ENCODE measurements at regions not wholly inside any gene's neighbourhood (a gene's known extent, or its start where the extent isn't known, plus 50 kb on each side); places are given as distances from the start of the nearest gene placed in this dataset.

GRCh38 chr7:33745934-33746333, 159.4 kb upstream of the BMPER start:
- Histone ChIP-seq H3K9me3 (ENCODE audit: control insufficient read depth in 2 of 2, insufficient read depth in 1 of 2, low read depth in 1 of 2, low read length in 1 of 2) (no peaks in the 10 kb centered on the region), H3K4me3 (ENCODE audit: low read depth in 1 of 2, low read length in 2 of 2) (no peak overlapping the region), H3K4me1 (ENCODE audit: control insufficient read depth in 2 of 2, insufficient read depth in 2 of 2, low read length in 1 of 2) (no peaks in the 10 kb centered on the region), H3K27ac (ENCODE audit: low read depth in 2 of 2, low read length in 1 of 2) (no peak overlapping the region), H3K36me3 (ENCODE audit: control insufficient read depth in 2 of 2, insufficient read depth in 2 of 2, low read length in 1 of 2) (no peaks in the 10 kb centered on the region), H3K27me3 (ENCODE audit: control insufficient read depth in 1 of 2, insufficient read depth in 2 of 2, low read length in 2 of 2) (no peaks in the 10 kb centered on the region)
- 78 to 84% methylated on average over 3 of the region's 3 CpGs for WGBS, 2 donors

- no peaks in the 10 kb centered on the region for H3K36me3 ChIP-seq (ENCODE audit: control insufficient read depth in 2 of 2, insufficient read depth in 2 of 2, low read length in 1 of 2)
- H3K4me3 ChIP-seq (ENCODE audit: low read depth in 1 of 2, low read length in 2 of 2) = no peak overlapping the region
- H3K4me1 ChIP-seq (ENCODE audit: control insufficient read depth in 2 of 2, insufficient read depth in 2 of 2, low read length in 1 of 2) = no peaks in the 10 kb centered on the region
- no peak overlapping the region for H3K27ac ChIP-seq (ENCODE audit: low read depth in 2 of 2, low read length in 1 of 2)
- H3K9me3 ChIP-seq (ENCODE audit: control insufficient read depth in 2 of 2, insufficient read depth in 1 of 2, low read depth in 1 of 2, low read length in 1 of 2) = no peaks in the 10 kb centered on the region
- 75 to 76% methylated on average over 7 of the region's 7 CpGs for WGBS, 2 donors
- H3K27me3 ChIP-seq (ENCODE audit: control insufficient read depth in 1 of 2, insufficient read depth in 2 of 2, low read length in 2 of 2) = no peaks in the 10 kb centered on the region
These were observed 156.5 kb upstream of the BMPER start for GRCh38 chr7:33748793-33749192.

- H3K4me3 ChIP-seq (ENCODE audit: low read depth in 1 of 2, low read length in 2 of 2) = no peak overlapping the region
- no peaks in the 10 kb centered on the region for H3K36me3 ChIP-seq (ENCODE audit: control insufficient read depth in 2 of 2, insufficient read depth in 2 of 2, low read length in 1 of 2)
- H3K27me3 ChIP-seq (ENCODE audit: control insufficient read depth in 1 of 2, insufficient read depth in 2 of 2, low read length in 2 of 2) = no peaks in the 10 kb centered on the region
- no peaks in the 10 kb centered on the region for H3K9me3 ChIP-seq (ENCODE audit: control insufficient read depth in 2 of 2, insufficient read depth in 1 of 2, low read depth in 1 of 2, low read length in 1 of 2)
- whole genome bisulfite sequencing, 2 donors = 83 to 85% methylated on average over 1 of the region's 1 CpG
- no peaks in the 10 kb centered on the region for H3K4me1 ChIP-seq (ENCODE audit: control insufficient read depth in 2 of 2, insufficient read depth in 2 of 2, low read length in 1 of 2)
- H3K27ac ChIP-seq (ENCODE audit: low read depth in 2 of 2, low read length in 1 of 2) = no peak overlapping the region
These were observed 155.2 kb upstream of the BMPER start for GRCh38 chr7:33750177-33750576.

DNA sequence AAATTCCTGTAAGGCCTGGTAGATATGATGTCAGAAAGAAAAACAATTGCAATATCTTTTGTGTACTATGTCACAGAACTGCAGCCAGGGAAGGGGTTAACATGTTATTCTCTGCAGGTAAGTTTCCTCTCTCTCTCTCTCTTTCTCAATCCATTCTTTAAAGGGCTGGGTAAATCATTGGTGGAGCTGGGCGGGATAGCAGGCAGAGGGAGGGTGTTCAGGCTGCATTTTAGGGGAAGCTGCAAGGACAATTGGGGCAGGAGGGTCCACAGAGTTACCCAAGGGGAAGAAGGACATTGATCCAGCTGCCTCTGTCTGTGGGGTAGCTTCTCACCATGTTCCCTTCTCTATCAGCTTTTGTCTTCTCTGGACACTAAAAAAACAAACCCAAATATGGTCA, 153.9 kb upstream of the BMPER start:
- Histone ChIP-seq H3K9me3 (ENCODE audit: control insufficient read depth in 2 of 2, insufficient read depth in 1 of 2, low read depth in 1 of 2, low read length in 1 of 2) (no peaks in the 10 kb centered on the region), H3K36me3 (ENCODE audit: control insufficient read depth in 2 of 2, insufficient read depth in 2 of 2, low read length in 1 of 2) (no peaks in the 10 kb centered on the region), H3K4me3 (ENCODE audit: low read depth in 1 of 2, low read length in 2 of 2) (no peak overlapping the region), H3K4me1 (ENCODE audit: control insufficient read depth in 2 of 2, insufficient read depth in 2 of 2, low read length in 1 of 2) (no peaks in the 10 kb centered on the region), H3K27me3 (ENCODE audit: control insufficient read depth in 1 of 2, insufficient read depth in 2 of 2, low read length in 2 of 2) (no peaks in the 10 kb centered on the region), H3K27ac (ENCODE audit: low read depth in 2 of 2, low read length in 1 of 2) (no peak overlapping the region)
- 76 to 81% methylated on average over 1 of the region's 1 CpG for WGBS, 2 donors

GRCh38 chr7:33753881-33754525, 151.3 kb upstream of the BMPER start:
- H3K9me3 ChIP-seq (ENCODE audit: control insufficient read depth in 2 of 2, insufficient read depth in 1 of 2, low read depth in 1 of 2, low read length in 1 of 2) = no peaks in the 10 kb centered on the region
- H3K27ac ChIP-seq (ENCODE audit: low read depth in 2 of 2, low read length in 1 of 2) = no peak overlapping the region
- no peaks in the 10 kb centered on the region for H3K4me1 ChIP-seq (ENCODE audit: control insufficient read depth in 2 of 2, insufficient read depth in 2 of 2, low read length in 1 of 2)
- no peak overlapping the region for H3K4me3 ChIP-seq (ENCODE audit: low read depth in 1 of 2, low read length in 2 of 2)
- WGBS, 2 donors = 65 to 69% methylated on average over 6 of the region's 6 CpGs
- H3K27me3 ChIP-seq (ENCODE audit: control insufficient read depth in 1 of 2, insufficient read depth in 2 of 2, low read length in 2 of 2) = no peaks in the 10 kb centered on the region
- no peaks in the 10 kb centered on the region for H3K36me3 ChIP-seq (ENCODE audit: control insufficient read depth in 2 of 2, insufficient read depth in 2 of 2, low read length in 1 of 2)

- no peak overlapping the region for H3K27ac ChIP-seq (ENCODE audit: low read depth in 2 of 2, low read length in 1 of 2)
- no peaks in the 10 kb centered on the region for H3K27me3 ChIP-seq (ENCODE audit: control insufficient read depth in 1 of 2, insufficient read depth in 2 of 2, low read length in 2 of 2)
- no peak overlapping the region for H3K4me3 ChIP-seq (ENCODE audit: low read depth in 1 of 2, low read length in 2 of 2)
- no peaks in the 10 kb centered on the region for H3K9me3 ChIP-seq (ENCODE audit: control insufficient read depth in 2 of 2, insufficient read depth in 1 of 2, low read depth in 1 of 2, low read length in 1 of 2)
- no peaks in the 10 kb centered on the region for H3K4me1 ChIP-seq (ENCODE audit: control insufficient read depth in 2 of 2, insufficient read depth in 2 of 2, low read length in 1 of 2)
- no peaks in the 10 kb centered on the region for H3K36me3 ChIP-seq (ENCODE audit: control insufficient read depth in 2 of 2, insufficient read depth in 2 of 2, low read length in 1 of 2)
- 60 to 64% methylated on average over 15 of the region's 15 CpGs for WGBS, 2 donors
These were observed 150.1 kb upstream of the BMPER start for GRCh38 chr7:33754933-33755928.

- no peaks in the 10 kb centered on the region for H3K36me3 ChIP-seq (ENCODE audit: control insufficient read depth in 2 of 2, insufficient read depth in 2 of 2, low read length in 1 of 2)
- 66 to 79% methylated on average over 7 of the region's 7 CpGs for WGBS, 2 donors
- H3K9me3 ChIP-seq (ENCODE audit: control insufficient read depth in 2 of 2, insufficient read depth in 1 of 2, low read depth in 1 of 2, low read length in 1 of 2) = no peaks in the 10 kb centered on the region
- H3K4me1 ChIP-seq (ENCODE audit: control insufficient read depth in 2 of 2, insufficient read depth in 2 of 2, low read length in 1 of 2) = no peaks in the 10 kb centered on the region
- no peaks in the 10 kb centered on the region for H3K27me3 ChIP-seq (ENCODE audit: control insufficient read depth in 1 of 2, insufficient read depth in 2 of 2, low read length in 2 of 2)
- H3K27ac ChIP-seq (ENCODE audit: low read depth in 2 of 2, low read length in 1 of 2) = no peak overlapping the region
- H3K4me3 ChIP-seq (ENCODE audit: low read depth in 1 of 2, low read length in 2 of 2) = no peak overlapping the region
These were observed 148.3 kb upstream of the BMPER start for GRCh38 chr7:33757050-33757449.

GRCh38 chr7:33757563-33758165, 147.7 kb upstream of the BMPER start:
- H3K27ac ChIP-seq (ENCODE audit: low read depth in 2 of 2, low read length in 1 of 2) = no peak overlapping the region
- H3K4me3 ChIP-seq (ENCODE audit: low read depth in 1 of 2, low read length in 2 of 2) = no peak overlapping the region
- no peaks in the 10 kb centered on the region for H3K27me3 ChIP-seq (ENCODE audit: control insufficient read depth in 1 of 2, insufficient read depth in 2 of 2, low read length in 2 of 2)
- H3K9me3 ChIP-seq (ENCODE audit: control insufficient read depth in 2 of 2, insufficient read depth in 1 of 2, low read depth in 1 of 2, low read length in 1 of 2) = no peaks in the 10 kb centered on the region
- WGBS, 2 donors = 30 to 31% methylated on average over 4 of the region's 4 CpGs
- H3K4me1 ChIP-seq (ENCODE audit: control insufficient read depth in 2 of 2, insufficient read depth in 2 of 2, low read length in 1 of 2) = no peaks in the 10 kb centered on the region
- H3K36me3 ChIP-seq (ENCODE audit: control insufficient read depth in 2 of 2, insufficient read depth in 2 of 2, low read length in 1 of 2) = no peaks in the 10 kb centered on the region

DNA sequence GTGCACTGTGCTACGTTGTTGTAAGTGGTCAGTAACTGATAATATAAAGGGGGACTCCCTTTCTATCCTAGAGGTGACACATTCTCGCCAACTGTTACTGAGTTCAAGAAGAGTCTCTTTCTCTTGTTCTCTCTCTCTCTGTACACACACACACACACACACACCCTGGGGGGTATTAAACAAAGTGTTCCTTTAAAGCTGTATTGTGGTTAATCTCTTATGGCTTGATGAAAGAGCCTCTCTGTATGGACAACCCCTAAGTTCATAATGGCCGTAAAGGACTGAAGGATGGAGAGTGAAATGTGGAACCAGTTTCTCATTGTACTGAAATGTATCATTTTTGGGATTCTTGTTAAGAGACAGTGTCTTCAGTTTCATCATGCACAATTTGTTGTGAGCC, 145.2 kb upstream of the BMPER start:
- Histone ChIP-seq H3K4me1 (ENCODE audit: control insufficient read depth in 2 of 2, insufficient read depth in 2 of 2, low read length in 1 of 2) (no peaks in the 10 kb centered on the region), H3K4me3 (ENCODE audit: low read depth in 1 of 2, low read length in 2 of 2) (no peak overlapping the region), H3K27me3 (ENCODE audit: control insufficient read depth in 1 of 2, insufficient read depth in 2 of 2, low read length in 2 of 2) (no peaks in the 10 kb centered on the region), H3K36me3 (ENCODE audit: control insufficient read depth in 2 of 2, insufficient read depth in 2 of 2, low read length in 1 of 2) (no peaks in the 10 kb centered on the region), H3K9me3 (ENCODE audit: control insufficient read depth in 2 of 2, insufficient read depth in 1 of 2, low read depth in 1 of 2, low read length in 1 of 2) (no peaks in the 10 kb centered on the region), H3K27ac (ENCODE audit: low read depth in 2 of 2, low read length in 1 of 2) (no peak overlapping the region)
- WGBS, 2 donors = 88 to 93% methylated on average over 3 of the region's 3 CpGs
